Stimulated activated CD4-positive, alpha-beta T cell treated with anti-CD3 and anti-CD28 coated beads, Interleukin-4, amount 100 ng/mL, for 24 hours (primary cell): ENCODE measurements at regions not wholly inside any gene's neighbourhood (a gene's known extent, or its start where the extent isn't known, plus 50 kb on each side); places are given as distances from the start of the nearest gene placed in this dataset.

ENCODE experiments used
- DNase-seq: peaks from one replicate; pipeline ENCODE4 v3.0.0-alpha.2; 2020

- no peak for DNase-seq
These were observed 596.1 kb downstream of the QKI start for GRCh38 chr6:164010441-164011103.

GRCh38 chr6:164008902-164009301 lies 594.4 kb downstream of the QKI start:
- DNase-seq: no peak

GRCh38 chr6:164007881-164008280 lies 593.4 kb downstream of the QKI start:
- no peak for DNase-seq

GRCh38 chr6:164006459-164006858 lies 591.9 kb downstream of the QKI start:
- DNase-seq: no peak

- DNase-seq: no peak
These were observed 590.6 kb downstream of the QKI start for GRCh38 chr6:164005004-164005711.

- no peak for DNase-seq
These were observed 585.8 kb downstream of the QKI start for GRCh38 chr6:164000276-164000675.

GRCh38 chr6:163999475-164000125 lies 585.1 kb downstream of the QKI start:
- no peak for DNase-seq

GRCh38 chr6:163998496-163998895 lies 584.0 kb downstream of the QKI start:
- DNase-seq: no peak

GRCh38 chr6:163996491-163996890 lies 582.0 kb downstream of the QKI start:
- DNase-seq: no peak

- no peak for DNase-seq
These were observed 580.0 kb downstream of the QKI start for GRCh38 chr6:163994566-163994965.

GRCh38 chr6:163992701-163993100 lies 578.2 kb downstream of the QKI start:
- DNase-seq: no peak

GRCh38 chr6:163992056-163992455 lies 577.5 kb downstream of the QKI start:
- no peak for DNase-seq

- DNase-seq: no peak
These were observed 576.8 kb downstream of the QKI start for GRCh38 chr6:163991321-163991720.

GRCh38 chr6:163986313-163986712 lies 571.8 kb downstream of the QKI start:
- DNase-seq: no peak

- no peak for DNase-seq
These were observed 571.2 kb downstream of the QKI start for GRCh38 chr6:163985710-163986109.

GRCh38 chr6:163985040-163985439 lies 570.5 kb downstream of the QKI start:
- no peak for DNase-seq

- DNase-seq: no peak
These were observed 569.8 kb downstream of the QKI start for GRCh38 chr6:163984124-163984936.

- no peak for DNase-seq
These were observed 569.2 kb downstream of the QKI start for GRCh38 chr6:163983679-163984078.

- no peak for DNase-seq
These were observed 559.8 kb downstream of the QKI start for GRCh38 chr6:163974322-163974721.

- no peak for DNase-seq
These were observed 557.6 kb downstream of the QKI start for GRCh38 chr6:163971841-163972838.

- DNase-seq: no peak
These were observed 556.5 kb downstream of the QKI start for GRCh38 chr6:163970846-163971564.
